ENCODE measurements at regions not wholly inside any gene's neighbourhood (a gene's known extent, or its start where the extent isn't known, plus 50 kb on each side); places are given as distances from the start of the nearest gene placed in this dataset.

- peak; percentile 45 to 84 for DNase-seq
These were observed 205.0 kb upstream of the BTBD3 start for GRCh38 chr20:11712639-11713160.

DNA sequence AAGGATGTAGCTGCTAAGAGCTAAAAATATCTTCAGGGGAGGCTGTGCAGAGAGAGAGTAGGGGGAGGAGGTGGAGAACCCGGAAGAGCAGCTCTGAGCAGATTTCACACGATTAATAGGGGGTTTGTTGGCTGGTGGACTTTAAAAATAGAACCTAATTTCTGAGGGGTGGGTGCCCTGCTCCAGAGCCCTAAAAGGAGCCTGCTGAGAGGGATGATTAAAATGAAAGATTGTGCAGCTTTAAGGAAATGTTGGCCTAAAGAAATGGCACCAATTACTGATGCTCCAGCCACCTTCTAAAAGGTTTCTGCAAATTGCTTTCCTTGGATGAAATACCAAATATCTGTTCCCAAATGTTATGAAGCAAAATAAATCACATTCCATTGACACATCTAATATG, 202.8 kb upstream of the BTBD3 start:
- DNase-seq = no peak

DNA sequence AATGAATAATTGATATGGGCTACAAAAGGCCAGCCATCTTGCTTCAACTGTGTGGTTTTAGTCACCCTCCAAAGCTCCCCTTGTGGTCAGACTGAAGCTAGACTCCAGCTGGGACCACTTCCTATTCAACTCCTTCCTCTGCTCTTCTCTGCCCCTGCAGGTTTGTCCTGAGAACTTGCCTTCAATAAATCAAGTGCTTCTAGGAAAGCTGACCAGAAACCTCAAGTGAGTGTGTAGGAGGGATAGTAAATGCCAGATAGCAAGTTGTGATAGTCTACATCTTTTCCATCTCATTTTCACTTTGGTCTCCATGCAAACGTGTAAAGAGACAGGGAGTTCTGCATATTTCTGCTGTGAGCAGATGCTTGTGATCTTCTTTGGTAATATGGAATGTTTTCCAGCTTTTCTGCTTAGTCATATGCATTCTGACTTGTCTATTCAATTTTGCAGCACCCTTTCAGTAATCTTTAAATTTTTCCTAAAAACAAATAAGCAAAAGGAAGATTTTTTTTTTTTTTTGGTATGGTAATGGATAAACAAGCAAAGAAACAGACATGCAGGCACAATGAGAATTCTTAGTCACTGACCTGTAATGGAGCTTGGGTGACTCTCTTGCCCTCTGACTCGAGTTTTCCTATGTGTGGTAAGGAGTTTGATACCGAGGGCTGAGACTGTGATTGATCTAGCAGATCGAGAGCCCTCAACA, 201.3 kb upstream of the BTBD3 start:
- DNase-seq = peak in 1 of 2 experiments; percentile 36

- no peak for DNase-seq
These were observed 200.8 kb upstream of the BTBD3 start for GRCh38 chr20:11716945-11717248.

DNA sequence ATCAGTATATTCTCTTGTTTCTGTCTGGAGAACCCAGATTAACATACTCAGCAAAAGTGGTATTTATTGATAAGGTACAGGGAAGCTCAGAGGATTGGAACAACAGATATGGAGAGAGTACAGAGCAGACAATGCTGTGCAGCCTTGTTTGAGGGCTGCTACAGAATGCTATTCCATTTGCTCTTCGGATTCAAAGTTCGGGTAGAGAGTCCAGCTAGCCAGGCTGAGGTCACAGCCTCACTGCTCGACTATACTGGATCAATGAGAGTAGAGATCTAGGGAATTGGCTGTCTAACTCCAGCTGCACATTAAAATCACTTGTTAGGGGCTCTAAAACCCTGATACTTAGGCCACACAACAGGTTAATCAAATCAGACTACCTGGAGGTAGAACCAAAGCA, 200.1 kb upstream of the BTBD3 start:
- no peak for DNase-seq

DNA sequence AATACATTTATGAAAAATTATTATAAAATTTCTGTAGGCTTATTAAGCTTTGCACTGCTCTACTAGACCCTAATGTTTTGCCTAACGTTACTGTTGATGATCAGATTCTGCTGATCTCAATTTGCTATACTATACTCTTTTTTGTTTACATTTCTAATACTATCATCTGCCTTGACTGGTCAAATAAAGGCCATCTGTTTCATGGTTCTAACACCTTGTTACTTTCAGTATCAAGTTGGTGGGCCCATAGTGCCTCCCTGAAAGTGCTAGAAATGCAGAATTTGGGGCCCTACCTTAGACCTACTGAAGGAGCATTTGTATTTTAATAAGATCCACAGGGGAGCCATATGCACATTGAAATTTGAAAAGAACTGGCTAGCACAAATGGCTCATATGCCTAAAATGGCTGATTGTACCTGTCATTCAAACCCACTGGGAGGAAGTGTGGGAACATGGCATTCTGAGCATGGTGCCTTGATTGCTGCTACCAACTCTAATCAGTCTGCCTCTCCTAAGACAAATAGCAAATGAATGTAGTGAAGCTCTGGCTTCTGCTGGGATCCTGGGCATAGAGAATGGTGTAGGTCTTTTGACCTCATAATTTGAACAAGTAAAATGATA, 199.1 kb upstream of the BTBD3 start:
- no peak for DNase-seq

GRCh38 chr20:11719153-11719552, 198.5 kb upstream of the BTBD3 start:
- no peak for DNase-seq

- DNase-seq = no peak
These were observed 196.3 kb upstream of the BTBD3 start for GRCh38 chr20:11721411-11721810.

DNA sequence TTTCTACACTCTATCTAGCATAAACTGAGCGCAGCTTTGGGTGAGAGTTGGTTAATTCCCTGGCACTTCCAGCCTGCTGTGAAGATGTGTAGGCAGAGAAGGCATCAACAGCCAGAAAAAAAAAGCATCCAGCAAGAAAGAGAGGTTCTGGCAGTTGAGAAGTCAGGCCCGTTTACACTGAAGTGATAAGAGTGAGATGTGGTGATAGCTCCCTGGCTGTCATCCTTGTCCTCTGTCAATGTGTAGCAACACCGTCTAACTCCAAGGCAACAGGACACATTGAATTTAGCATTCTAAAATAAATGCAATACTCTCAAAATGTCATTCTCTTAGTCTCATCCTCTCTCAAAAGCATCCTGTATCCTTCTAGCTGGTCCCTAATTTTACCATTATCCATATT, 193.6 kb upstream of the BTBD3 start:
- no peak for DNase-seq

DNA sequence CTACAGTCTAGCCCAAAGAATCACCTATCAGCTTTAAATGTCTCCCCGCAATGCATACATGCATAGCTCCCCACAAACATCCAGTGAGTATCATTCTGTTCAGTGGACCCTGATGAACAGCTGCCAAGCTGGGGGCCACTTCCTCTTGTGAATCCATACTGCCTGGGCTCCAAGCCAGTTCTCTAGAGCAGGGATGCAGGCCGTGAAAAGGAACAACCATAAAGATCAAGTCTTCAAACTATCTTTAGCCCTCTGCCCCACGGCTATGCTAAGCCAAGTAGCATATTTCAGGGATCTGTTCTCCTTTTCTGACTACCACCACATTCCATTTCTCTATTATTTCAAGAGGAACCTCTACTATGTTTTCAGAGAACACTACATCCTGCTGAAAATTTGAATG, 191.7 kb upstream of the BTBD3 start:
- peak in 1 of 2 experiments; percentile 83 for DNase-seq

GRCh38 chr20:11727708-11728107, 190.0 kb upstream of the BTBD3 start:
- DNase-seq = no peak

GRCh38 chr20:11728937-11729336, 188.8 kb upstream of the BTBD3 start:
- DNase-seq = no peak

GRCh38 chr20:11729806-11730205, 187.9 kb upstream of the BTBD3 start:
- DNase-seq = no peak

GRCh38 chr20:11734431-11734830, 183.3 kb upstream of the BTBD3 start:
- peak; percentile 82 to 88 for DNase-seq

DNA sequence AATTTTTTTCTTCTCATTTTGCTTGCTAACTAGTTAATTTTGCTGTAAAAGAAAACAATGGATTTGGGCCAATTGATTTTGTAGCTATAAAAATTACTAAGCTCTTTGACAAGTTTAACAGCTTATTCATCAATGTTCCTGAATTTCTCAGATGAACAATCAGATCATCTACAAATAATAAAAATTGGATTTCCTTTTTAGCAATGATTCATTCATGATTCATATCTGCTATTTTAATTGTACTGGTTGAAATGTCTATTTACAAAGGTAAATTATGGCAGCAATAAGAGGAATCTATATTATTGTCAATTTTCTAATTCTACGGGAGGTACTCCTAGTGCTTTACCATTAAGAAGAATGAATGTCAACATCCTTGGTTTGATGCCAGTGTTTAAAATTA, 178.8 kb upstream of the BTBD3 start:
- no peak for DNase-seq

GRCh38 chr20:11740975-11741374, 176.7 kb upstream of the BTBD3 start:
- peak in 1 of 2 experiments; percentile 85 for DNase-seq

DNA sequence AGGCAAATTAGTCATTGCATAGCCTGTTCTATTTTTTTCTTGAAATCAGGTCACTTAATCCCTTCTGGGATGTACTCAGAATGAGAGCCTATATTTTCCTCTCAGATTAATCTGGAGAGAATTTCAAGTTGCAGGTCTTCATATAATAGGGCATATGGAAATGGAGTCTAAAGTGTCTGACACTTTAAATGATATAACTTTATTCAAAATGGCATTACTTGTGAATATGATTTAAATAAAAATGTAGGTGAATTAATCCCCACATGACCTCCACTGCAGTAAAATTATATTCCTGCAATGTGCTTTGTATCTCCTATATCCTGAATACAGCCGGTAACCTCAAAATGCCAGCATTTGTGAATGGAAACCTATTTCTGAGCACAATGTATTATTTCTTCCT, 172.5 kb upstream of the BTBD3 start:
- DNase-seq = no peak

DNA sequence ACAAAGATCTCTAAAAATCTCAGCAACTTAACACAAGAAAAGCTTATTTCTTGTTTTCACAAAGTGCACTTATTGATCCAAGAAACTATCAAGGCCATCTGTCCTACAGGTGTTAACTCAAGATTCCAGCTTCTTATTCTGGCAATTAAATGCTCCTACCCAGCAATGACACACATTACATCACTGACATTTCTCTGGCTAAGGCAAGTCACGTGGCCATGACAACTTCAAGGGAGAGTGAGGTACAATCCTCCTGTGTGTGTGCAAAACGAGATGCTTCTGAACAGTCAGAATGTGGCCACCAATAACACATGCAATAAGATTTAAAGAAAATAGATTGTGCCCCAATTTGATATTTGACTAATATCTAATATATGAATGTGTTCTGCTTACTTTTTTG, 169.3 kb upstream of the BTBD3 start:
- no peak for DNase-seq

DNA sequence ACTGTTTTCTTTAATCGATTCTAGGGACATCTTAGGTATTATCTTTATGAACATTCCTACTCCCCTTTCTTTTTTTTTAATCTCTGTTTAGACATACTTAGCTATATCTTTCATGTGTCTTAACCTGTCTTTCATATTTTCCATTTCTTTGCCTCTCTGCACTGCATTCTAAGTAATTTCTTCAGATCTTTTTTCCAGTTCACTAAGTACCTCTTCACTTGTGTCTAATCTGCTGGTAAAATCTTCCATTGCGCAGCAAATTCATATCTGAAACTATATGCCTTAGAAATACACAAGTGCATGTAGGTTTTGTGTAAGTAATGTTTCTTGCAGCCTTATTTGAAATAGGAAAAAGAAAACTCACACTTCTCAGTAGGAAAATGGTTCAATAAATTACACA, 165.4 kb upstream of the BTBD3 start:
- no peak for DNase-seq

DNA sequence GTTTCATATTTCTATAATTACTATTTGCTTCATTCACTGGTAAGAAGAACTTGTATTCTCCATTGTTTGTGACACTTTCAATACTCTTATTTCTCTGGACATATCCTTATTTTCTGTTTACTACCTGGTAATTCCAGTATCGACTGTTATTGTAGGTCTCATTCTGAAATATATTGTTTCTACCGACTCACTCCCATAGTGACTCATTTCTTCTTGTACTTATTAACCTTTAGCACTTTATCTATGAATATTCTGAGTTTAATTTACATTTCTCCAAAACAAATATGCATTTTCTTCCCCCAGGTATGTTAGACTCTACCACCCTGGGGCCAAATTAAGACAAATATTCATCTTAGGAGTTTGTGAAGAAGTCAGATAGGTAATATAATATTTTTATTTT, 164.5 kb upstream of the BTBD3 start:
- no peak for DNase-seq

GRCh38 chr20:11754451-11754850, 163.2 kb upstream of the BTBD3 start:
- DNase-seq = peak in 1 of 2 experiments; percentile 34

DNA sequence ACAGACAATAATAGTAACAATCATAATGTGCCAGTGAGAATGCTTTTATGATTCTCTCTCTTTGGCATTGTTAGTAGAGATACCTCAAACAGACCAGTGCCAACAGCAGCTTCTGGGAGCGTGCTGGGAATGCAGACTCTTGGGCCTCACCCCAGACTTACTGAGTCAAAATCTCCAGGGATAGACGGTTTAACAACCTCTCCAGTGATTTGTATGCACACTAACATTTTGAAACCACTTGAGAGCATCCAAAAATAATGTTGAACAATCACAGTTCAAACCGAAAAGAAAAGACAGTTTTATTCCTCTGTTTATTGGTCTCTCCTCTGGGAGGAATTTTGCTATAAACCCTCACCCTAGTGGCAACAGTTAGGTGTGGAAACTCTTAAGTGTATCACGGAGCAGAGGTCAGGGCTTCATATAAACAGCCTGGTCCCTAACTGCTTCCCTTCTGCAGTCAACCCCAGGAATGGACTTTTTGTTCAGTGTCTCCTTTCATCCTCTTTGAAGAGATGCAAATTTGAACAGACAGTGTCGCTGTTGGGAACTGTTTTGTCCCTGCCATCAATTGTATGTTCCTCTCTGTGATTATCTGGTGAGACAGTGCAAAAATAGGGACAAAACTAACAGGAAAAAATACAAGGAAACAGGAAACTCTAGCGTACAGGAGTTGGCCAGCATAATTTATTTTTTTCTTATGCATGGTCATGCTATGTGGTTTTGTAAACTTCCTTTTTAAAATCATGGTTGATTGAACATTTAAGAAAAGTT, 162.4 kb upstream of the BTBD3 start:
- DNase-seq = peak in 1 of 2 experiments; percentile 29

DNA sequence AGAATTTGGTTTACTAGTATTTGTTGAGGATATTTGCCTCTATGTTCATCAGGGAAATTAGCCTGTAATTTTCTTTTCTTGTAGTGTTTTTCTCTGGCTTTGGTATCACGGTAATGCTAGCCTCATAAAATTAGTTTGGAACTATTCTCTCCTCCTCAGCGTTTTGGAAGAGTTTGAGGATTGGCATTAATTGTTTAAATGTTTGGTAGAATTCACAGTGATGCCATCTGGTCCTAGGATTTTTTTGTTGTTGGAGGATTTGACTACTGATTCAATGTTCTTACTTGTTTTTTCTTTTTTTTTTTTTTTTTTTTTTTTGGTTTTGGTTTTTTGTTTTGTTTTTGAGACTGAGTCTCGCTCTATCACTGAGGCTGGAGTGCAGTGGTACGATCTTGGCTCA, 156.2 kb upstream of the BTBD3 start:
- peak in 1 of 2 experiments; percentile 25 for DNase-seq

DNA sequence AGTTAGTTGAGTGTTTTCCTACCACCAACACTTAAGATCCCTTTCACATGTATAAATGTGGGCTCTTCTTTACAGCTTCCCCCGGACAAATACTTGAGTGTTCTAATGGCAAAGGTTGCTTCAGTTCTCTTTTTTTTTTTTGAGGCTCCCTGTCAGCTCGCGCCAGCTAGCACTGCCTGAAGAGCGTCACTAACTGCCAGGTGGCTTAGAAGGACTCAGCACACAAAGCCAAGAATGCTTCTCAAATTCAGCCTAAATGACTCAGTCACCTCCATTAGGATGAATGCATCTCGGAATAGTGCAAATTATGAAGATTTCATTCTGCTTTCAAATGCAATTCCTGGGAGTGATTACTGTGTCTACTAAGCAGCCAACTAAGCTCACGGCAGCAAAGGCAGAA, 150.7 kb upstream of the BTBD3 start:
- peak; percentile 27 to 66 for DNase-seq
